CD14-positive monocyte (primary cell): ENCODE measurements at regions not wholly inside any gene's neighbourhood (a gene's known extent, or its start where the extent isn't known, plus 50 kb on each side); places are given as distances from the start of the nearest gene placed in this dataset.

Experiments
- DNase-seq, 3 donors: peaks; one replicate each; pipeline ENCODE4 v3.0.0-alpha.2; 2011 to 2022
- H2AFZ ChIP-seq: 2 replicates; pipeline ENCODE4 v1.6.0; 2012; ENCODE audit warnings: mild to moderate bottlenecking, low read depth, low read length, inconsistent platforms; ENCODE audit not compliant: insufficient read depth, poor library complexity, severe bottlenecking
- H3K27ac ChIP-seq, 2 donors: 1 replicate in 1 of 2; 2 replicates in 1 of 2; pipeline ENCODE4 v1.5.1; 2012 to 2013; ENCODE audit warnings: low read length in 2 of 2, control low read depth in 1 of 2, inconsistent platforms in 1 of 2, low read depth in 1 of 2, mild to moderate bottlenecking in 1 of 2
- H3K27me3 ChIP-seq, 2 donors: one replicate each; pipeline versions ENCODE4 v1.6.0 to v1.6.1; 2011 to 2013; ENCODE audit warnings: low read length in 2 of 2; ENCODE audit not compliant: control insufficient read depth in 2 of 2, insufficient read depth in 2 of 2
- H3K36me3 ChIP-seq, 2 donors: replicated peaks in 1 of 2; 1 replicate in 1 of 2; 2 replicates in 1 of 2; pipeline versions ENCODE4 v1.5.1 to v1.6.1; 2012 to 2013; ENCODE audit warnings: low read length in 2 of 2, control low read depth in 1 of 2, inconsistent platforms in 1 of 2, mild to moderate bottlenecking in 1 of 2; ENCODE audit not compliant: insufficient read depth in 2 of 2, control insufficient read depth in 1 of 2
- H3K4me1 ChIP-seq, 2 donors: 1 replicate in 1 of 2; 2 replicates in 1 of 2; pipeline versions ENCODE4 v1.5.1 to v1.6.1; 2012 to 2013; ENCODE audit warnings: low read length in 2 of 2, control low read depth in 1 of 2, inconsistent platforms in 1 of 2, mild to moderate bottlenecking in 1 of 2, moderate library complexity in 1 of 2; ENCODE audit not compliant: insufficient read depth in 2 of 2, control insufficient read depth in 1 of 2
- H3K4me2 ChIP-seq: replicated peaks from 2 replicates; pipeline ENCODE3; 2012; ENCODE audit warnings: low read length, moderate library complexity, mild to moderate bottlenecking; ENCODE audit not compliant: poor library complexity, severe bottlenecking; ENCODE audit errors: extremely low read depth
- H3K4me3 ChIP-seq, 3 experiments: fragments of 200-600 bp in 1 of 3; sonication (generic) in 1 of 3; replicated peaks in 1 of 3; 1 replicate in 2 of 3; 2 replicates in 1 of 3; pipeline ENCODE4 v1.5.1; 2011 to 2013; ENCODE audit warnings: low read length in 3 of 3, mild to moderate bottlenecking in 3 of 3, control low read depth in 2 of 3, low read depth in 2 of 3, inconsistent platforms in 1 of 3, moderate library complexity in 1 of 3
- H3K79me2 ChIP-seq: 2 replicates; pipeline ENCODE4 v1.6.0; 2012; ENCODE audit warnings: mild to moderate bottlenecking, control low read depth, inconsistent platforms, low read length, moderate library complexity; ENCODE audit not compliant: insufficient read depth
- H3K9ac ChIP-seq: 2 replicates; pipeline ENCODE4 v1.6.0; 2017; ENCODE audit warnings: low read length, mild to moderate bottlenecking; ENCODE audit not compliant: insufficient read depth, poor library complexity, severe bottlenecking
- H3K9me3 ChIP-seq, 2 donors: replicated peaks in 1 of 2; 1 replicate in 1 of 2; 2 replicates in 1 of 2; pipeline versions ENCODE4 v1.5.1 to v1.6.1; 2012 to 2013; ENCODE audit warnings: low read length in 2 of 2, control low read depth in 1 of 2; ENCODE audit not compliant: control insufficient read depth in 1 of 2, insufficient read depth in 1 of 2
- H4K20me1 ChIP-seq: 2 replicates; pipeline ENCODE4 v1.6.0; 2012; ENCODE audit warnings: mild to moderate bottlenecking, low read length, control low read depth, moderate library complexity; ENCODE audit not compliant: insufficient read depth
- H3K27ac Mint-ChIP-seq, 7 donors: one replicate each; pipeline ENCODE4 v1.8.0; 2020; ENCODE audit warnings: mild to moderate bottlenecking in 7 of 7, mixed read lengths in 7 of 7, moderate library complexity in 6 of 7, inconsistent platforms in 2 of 7
- H3K27me3 Mint-ChIP-seq, 3 donors: one replicate each; pipeline ENCODE4 v1.8.0; 2021 to 2022; ENCODE audit warnings: low read depth in 3 of 3, mild to moderate bottlenecking in 3 of 3, mixed read lengths in 3 of 3, moderate library complexity in 3 of 3, inconsistent platforms in 1 of 3
- H3K36me3 Mint-ChIP-seq, 2 donors: one replicate each; pipeline ENCODE4 v1.8.0; 2020; ENCODE audit warnings: mixed read lengths in 2 of 2, inconsistent platforms in 1 of 2, mild to moderate bottlenecking in 1 of 2
- H3K4me1 Mint-ChIP-seq: one replicate; pipeline ENCODE4 v1.8.0; 2020; ENCODE audit warnings: mild to moderate bottlenecking, mixed read lengths
- H3K4me3 Mint-ChIP-seq, 2 donors: one replicate each; pipeline ENCODE4 v1.8.0; 2020; ENCODE audit warnings: mild to moderate bottlenecking in 2 of 2, mixed read lengths in 2 of 2, moderate library complexity in 1 of 2
- H3K9me3 Mint-ChIP-seq, 7 donors: one replicate each; pipeline ENCODE4 v1.8.0; 2020 to 2022; ENCODE audit warnings: mixed read lengths in 7 of 7, mild to moderate bottlenecking in 6 of 7, moderate library complexity in 6 of 7, inconsistent platforms in 2 of 7
- WGBS: methylation state at CpG from one replicate; pipeline ENCODE4 v1.1.5; 2013; ENCODE audit warnings: missing lambda C conversion rate; ENCODE audit not compliant: insufficient coverage; 5-methylcytosine and 5-hydroxymethylcytosine counted together
- intact Hi-C, 2 donors: fragments of 100-400 bp; cut with micrococcal nuclease; formaldehyde crosslinking; loops; one replicate each; pipeline versions ENCODE4 v1.15.0 to v1.15.1; 2023
- TF ChIP-seq, protein P1 (sequence below): fragments of 200-600 bp; IDR thresholded peaks from one replicate; pipeline ENCODE4 v1.8.0; 2022; ENCODE audit warnings: antibody characterized with exemption, mild to moderate bottlenecking

- Histone ChIP-seq H3K4me3 (no peak overlapping the region), H3K4me1 (no peaks in the 10 kb centered on the region), H3K36me3 (no peaks in the 10 kb centered on the region), H3K9me3 (peaks cover 28 to 29% of the 10 kb centered on the region in 2 donors), H4K20me1 (no peaks in the 10 kb centered on the region), H3K79me2 (no peaks in the 10 kb centered on the region), H3K9ac (no peak overlapping the region), H2AFZ (no peak overlapping the region), H3K27me3 (no peaks in the 10 kb centered on the region), H3K27ac (no peak overlapping the region), H3K4me2 (no peak overlapping the region)
- TF ChIP-seq, protein P1, sequence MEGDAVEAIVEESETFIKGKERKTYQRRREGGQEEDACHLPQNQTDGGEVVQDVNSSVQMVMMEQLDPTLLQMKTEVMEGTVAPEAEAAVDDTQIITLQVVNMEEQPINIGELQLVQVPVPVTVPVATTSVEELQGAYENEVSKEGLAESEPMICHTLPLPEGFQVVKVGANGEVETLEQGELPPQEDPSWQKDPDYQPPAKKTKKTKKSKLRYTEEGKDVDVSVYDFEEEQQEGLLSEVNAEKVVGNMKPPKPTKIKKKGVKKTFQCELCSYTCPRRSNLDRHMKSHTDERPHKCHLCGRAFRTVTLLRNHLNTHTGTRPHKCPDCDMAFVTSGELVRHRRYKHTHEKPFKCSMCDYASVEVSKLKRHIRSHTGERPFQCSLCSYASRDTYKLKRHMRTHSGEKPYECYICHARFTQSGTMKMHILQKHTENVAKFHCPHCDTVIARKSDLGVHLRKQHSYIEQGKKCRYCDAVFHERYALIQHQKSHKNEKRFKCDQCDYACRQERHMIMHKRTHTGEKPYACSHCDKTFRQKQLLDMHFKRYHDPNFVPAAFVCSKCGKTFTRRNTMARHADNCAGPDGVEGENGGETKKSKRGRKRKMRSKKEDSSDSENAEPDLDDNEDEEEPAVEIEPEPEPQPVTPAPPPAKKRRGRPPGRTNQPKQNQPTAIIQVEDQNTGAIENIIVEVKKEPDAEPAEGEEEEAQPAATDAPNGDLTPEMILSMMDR = no peak
- WGBS = 92% methylated on average over 2 of the region's 3 CpGs
- intact Hi-C loops = no loop called here
- H3K36me3 Mint-ChIP-seq = no peaks in the 10 kb centered on the region
- no peak for DNase-seq
- H3K4me1 Mint-ChIP-seq = no peaks in the 10 kb centered on the region
- H3K9me3 Mint-ChIP-seq = peaks cover 3 to 21% (median 10%) of the 10 kb centered on the region in 7 donors
- no peak overlapping the region for H3K27ac Mint-ChIP-seq
- peaks cover 0 to 1% (median 0%) of the 10 kb centered on the region in 3 donors for H3K27me3 Mint-ChIP-seq
- no peak overlapping the region for H3K4me3 Mint-ChIP-seq
Observed at GRCh38 chr5:28408186-28408585, 1369.8 kb upstream of the CDH9 start.

- H3K9me3 Mint-ChIP-seq = peaks cover 3 to 20% (median 8%) of the 10 kb centered on the region in 7 donors
- peaks cover 22 to 25% of the 10 kb centered on the region in 2 donors for H3K9me3 ChIP-seq
- no peak overlapping the region for H3K9ac ChIP-seq
- TF ChIP-seq, protein P1 = no peak
- H2AFZ ChIP-seq = no peak overlapping the region
- H3K36me3 ChIP-seq = no peaks in the 10 kb centered on the region
- no peak overlapping the region for H3K4me3 Mint-ChIP-seq
- H3K4me3 ChIP-seq = no peak overlapping the region
- H3K27ac ChIP-seq = no peak overlapping the region
- no peaks in the 10 kb centered on the region for H3K36me3 Mint-ChIP-seq
- no peak for DNase-seq
- no peaks in the 10 kb centered on the region for H3K27me3 ChIP-seq
- peaks cover 0 to 1% (median 0%) of the 10 kb centered on the region in 3 donors for H3K27me3 Mint-ChIP-seq
- H3K27ac Mint-ChIP-seq = no peak overlapping the region
- H4K20me1 ChIP-seq = no peaks in the 10 kb centered on the region
- intact Hi-C loops = no loop called here
- no peaks in the 10 kb centered on the region for H3K4me1 Mint-ChIP-seq
- no peaks in the 10 kb centered on the region for H3K79me2 ChIP-seq
- no peak overlapping the region for H3K4me2 ChIP-seq
- WGBS = 93% methylated on average over 35 of the region's 35 CpGs
- H3K4me1 ChIP-seq = no peaks in the 10 kb centered on the region
Observed at GRCh38 chr5:28404363-28405071, 1366.1 kb upstream of the CDH9 start.
